CD4-positive, alpha-beta T cell treated with Interleukin-4 for 4 hours (primary cell): ENCODE measurements at regions not wholly inside any gene's neighbourhood (a gene's known extent, or its start where the extent isn't known, plus 50 kb on each side); places are given as distances from the start of the nearest gene placed in this dataset.
"Not testable (repeated sequence)": the region's sequence is repeated elsewhere in the genome, so short reads cannot be mapped to it uniquely, and the experiment has no call there.

Source experiments
- DNase-seq: peaks from one replicate; pipeline ENCODE4 v3.0.0-alpha.2; 2020

GRCh38 chr4:162938738-162939485 lies 227.8 kb downstream of the NAF1 start:
- no peak for DNase-seq

- no peak for DNase-seq
Observed at GRCh38 chr4:162935214-162935613, 231.5 kb downstream of the NAF1 start.

- no peak for DNase-seq
Observed at GRCh38 chr4:162931286-162931685, 235.4 kb downstream of the NAF1 start.

- DNase-seq = no peak
Observed at GRCh38 chr4:162921178-162921785, 245.4 kb downstream of the NAF1 start.

GRCh38 chr4:162920649-162921048 lies 246.0 kb downstream of the NAF1 start:
- no peak for DNase-seq

- DNase-seq = no peak
Observed at GRCh38 chr4:162912482-162912881, 254.2 kb downstream of the NAF1 start.

GRCh38 chr4:162911349-162911748 lies 255.3 kb downstream of the NAF1 start:
- no peak for DNase-seq

- no peak for DNase-seq
Observed at GRCh38 chr4:162909952-162910351, 256.7 kb downstream of the NAF1 start.

GRCh38 chr4:162894387-162894786 lies 272.3 kb downstream of the NAF1 start:
- no peak for DNase-seq

GRCh38 chr4:162891788-162892707 lies 274.6 kb downstream of the NAF1 start:
- DNase-seq = no peak

GRCh38 chr4:162878096-162878495 lies 288.6 kb downstream of the NAF1 start:
- no peak for DNase-seq

GRCh38 chr4:162874748-162875147 lies 291.9 kb downstream of the NAF1 start:
- no peak for DNase-seq

GRCh38 chr4:162871990-162872389 lies 294.7 kb downstream of the NAF1 start:
- DNase-seq = no peak

- DNase-seq = no peak
Observed at GRCh38 chr4:162869157-162869556, 297.5 kb downstream of the NAF1 start.

- no peak for DNase-seq
Observed at GRCh38 chr4:162866565-162866964, 300.1 kb downstream of the NAF1 start.

- no peak for DNase-seq
Observed at GRCh38 chr4:162865102-162865501, 301.6 kb downstream of the NAF1 start.

GRCh38 chr4:162853788-162854187 lies 312.9 kb downstream of the NAF1 start:
- no peak for DNase-seq

GRCh38 chr4:162852642-162853041 lies 314.0 kb downstream of the NAF1 start:
- no peak for DNase-seq

- not testable (repeated sequence) for DNase-seq
Observed at GRCh38 chr4:162851241-162851758, 315.4 kb downstream of the NAF1 start.

- DNase-seq = no peak
Observed at GRCh38 chr4:162849937-162850336, 316.8 kb downstream of the NAF1 start.

GRCh38 chr4:162847945-162848549 lies 318.6 kb downstream of the NAF1 start:
- DNase-seq = no peak

GRCh38 chr4:162841753-162842152 lies 324.9 kb downstream of the NAF1 start:
- DNase-seq = no peak

- DNase-seq = no peak
Observed at GRCh38 chr4:162839814-162840213, 326.9 kb downstream of the NAF1 start.
